ENCODE measurements at regions not wholly inside any gene's neighbourhood (a gene's known extent, or its start where the extent isn't known, plus 50 kb on each side); places are given as distances from the start of the nearest gene placed in this dataset.

DNA sequence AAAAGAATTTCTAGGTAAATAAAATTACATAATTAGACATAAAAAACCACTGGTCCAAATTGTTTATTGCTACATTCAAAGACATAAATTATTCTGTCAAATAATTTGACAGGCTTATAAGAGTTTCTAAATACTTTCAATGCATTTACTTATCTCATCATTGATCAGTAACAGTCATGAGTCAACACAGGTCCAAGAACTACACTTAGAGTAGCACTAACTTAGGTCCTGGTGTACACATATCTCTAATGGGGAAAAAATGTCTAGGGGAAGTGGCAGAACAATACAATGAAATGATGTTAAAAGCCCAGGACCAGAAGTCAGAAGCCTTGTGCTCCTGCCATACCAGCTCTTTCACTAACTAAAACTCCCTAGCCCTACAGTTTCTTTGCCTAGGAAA, 96.5 kb upstream of the SLCO6A1 start:
- Histone ChIP-seq H2BK12ac (ENCODE audit: low read depth, low read length) (no peak overlapping the region), H3K4ac (replicated peaks; ENCODE audit: insufficient read length, low read depth, low read length) (no peak overlapping the region), H4K5ac (ENCODE audit: insufficient read length, low read depth, low read length) (no peak overlapping the region), H3K79me1 (ENCODE audit: low read depth, low read length) (no peaks in the 10 kb centered on the region), H3K23me2 (ENCODE audit: low read depth, low read length) (no peaks in the 10 kb centered on the region), H2BK20ac (ENCODE audit: low read length) (no peak overlapping the region), H3K4me1 (replicated peaks in 1 of 4; ENCODE audit: control insufficient read depth in 3 of 4, insufficient read depth in 4 of 4, low read length in 3 of 4) (no peaks in the 10 kb centered on the region), H3K23ac (ENCODE audit: insufficient read length) (no peak overlapping the region), H3K27me3 (replicated peaks in 1 of 4; ENCODE audit: control insufficient read depth in 3 of 4, extremely low read depth in 1 of 4, insufficient read depth in 3 of 4, low read length in 3 of 4) (no peaks in the 10 kb centered on the region), H3K9me3 (ENCODE audit: insufficient read depth in 2 of 2, low read depth in 1 of 2, low read length in 1 of 2) (peaks cover 0 to 4% of the 10 kb centered on the region in 2 experiments; a peak in 1 of 4 replicates), H3K36me3 (ENCODE audit: control insufficient read depth in 2 of 4, insufficient read depth in 4 of 4, low read length in 3 of 4) (no peaks in the 10 kb centered on the region), H3K9ac (replicated peaks in 1 of 4; ENCODE audit: extremely low read depth in 1 of 4, low read depth in 3 of 4, low read length in 3 of 4) (no peak overlapping the region), H4K20me1 (replicated peaks in 1 of 2; ENCODE audit: control insufficient read depth in 1 of 2, insufficient read depth in 2 of 2, low read length in 2 of 2) (no peaks in the 10 kb centered on the region), H3K79me2 (ENCODE audit: control insufficient read depth in 1 of 2, insufficient read depth in 2 of 2, low read length in 2 of 2) (no peaks in the 10 kb centered on the region), H2AFZ (ENCODE audit: low read length) (no peak overlapping the region), H4K91ac (replicated peaks; ENCODE audit: insufficient read length, low read length) (no peak overlapping the region), H3K56ac (replicated peaks; ENCODE audit: insufficient read length, low read depth, low read length) (no peak overlapping the region), H3K4me2 (ENCODE audit: insufficient read depth in 1 of 2, low read depth in 2 of 2, low read length in 2 of 2) (no peak overlapping the region), H2AK5ac (ENCODE audit: low read depth, low read length) (no peak overlapping the region), H2BK15ac (ENCODE audit: low read length) (no peak overlapping the region), H2BK5ac (ENCODE audit: low read depth, low read length) (no peak overlapping the region), H3K27ac (ENCODE audit: low read depth, low read length) (no peak overlapping the region), H3K14ac (ENCODE audit: insufficient read length) (no peak overlapping the region), H4K8ac (ENCODE audit: extremely low read depth, insufficient read depth, low read length) (no peak overlapping the region), H2BK120ac (replicated peaks; ENCODE audit: low read depth, low read length) (no peak overlapping the region), H3K4me3 (ENCODE audit: extremely low read depth in 1 of 4, insufficient read depth in 2 of 4, low read depth in 3 of 4, low read length in 4 of 4) (no peak overlapping the region), H3K18ac (ENCODE audit: extremely low read depth, low read length) (no peak overlapping the region)
- FAIRE-seq (no peak), DNase-seq (ENCODE audit: low read depth in 1 of 2, low spot score in 2 of 2) (no peak)
- ChIA-PET CTCF (ENCODE audit: partially characterized antibody) (interaction anchor here (1.5 kb wide), 1 partner anchor 11 kb away, joined by 4 read pairs; no protein-coding TSS in a partner anchor), POLR2A (ENCODE audit: partially characterized antibody) (no interaction called here)
- TF ChIP-seq TBP (IDR thresholded peaks at IDR 0.05; ENCODE audit: low read depth, low read length): no peak
- TF ChIP-seq CEBPB (IDR thresholded peaks at IDR 0.05; ENCODE audit: low read depth, low read length): no peak
- TF ChIP-seq, protein P1, sequence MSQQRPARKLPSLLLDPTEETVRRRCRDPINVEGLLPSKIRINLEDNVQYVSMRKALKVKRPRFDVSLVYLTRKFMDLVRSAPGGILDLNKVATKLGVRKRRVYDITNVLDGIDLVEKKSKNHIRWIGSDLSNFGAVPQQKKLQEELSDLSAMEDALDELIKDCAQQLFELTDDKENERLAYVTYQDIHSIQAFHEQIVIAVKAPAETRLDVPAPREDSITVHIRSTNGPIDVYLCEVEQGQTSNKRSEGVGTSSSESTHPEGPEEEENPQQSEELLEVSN (IDR thresholded peaks at IDR 0.05): no peak
- TF ChIP-seq KDM1A (IDR thresholded peaks at IDR 0.05; ENCODE audit: borderline replicate concordance, low read length): no peak
- TF ChIP-seq, protein P2, sequence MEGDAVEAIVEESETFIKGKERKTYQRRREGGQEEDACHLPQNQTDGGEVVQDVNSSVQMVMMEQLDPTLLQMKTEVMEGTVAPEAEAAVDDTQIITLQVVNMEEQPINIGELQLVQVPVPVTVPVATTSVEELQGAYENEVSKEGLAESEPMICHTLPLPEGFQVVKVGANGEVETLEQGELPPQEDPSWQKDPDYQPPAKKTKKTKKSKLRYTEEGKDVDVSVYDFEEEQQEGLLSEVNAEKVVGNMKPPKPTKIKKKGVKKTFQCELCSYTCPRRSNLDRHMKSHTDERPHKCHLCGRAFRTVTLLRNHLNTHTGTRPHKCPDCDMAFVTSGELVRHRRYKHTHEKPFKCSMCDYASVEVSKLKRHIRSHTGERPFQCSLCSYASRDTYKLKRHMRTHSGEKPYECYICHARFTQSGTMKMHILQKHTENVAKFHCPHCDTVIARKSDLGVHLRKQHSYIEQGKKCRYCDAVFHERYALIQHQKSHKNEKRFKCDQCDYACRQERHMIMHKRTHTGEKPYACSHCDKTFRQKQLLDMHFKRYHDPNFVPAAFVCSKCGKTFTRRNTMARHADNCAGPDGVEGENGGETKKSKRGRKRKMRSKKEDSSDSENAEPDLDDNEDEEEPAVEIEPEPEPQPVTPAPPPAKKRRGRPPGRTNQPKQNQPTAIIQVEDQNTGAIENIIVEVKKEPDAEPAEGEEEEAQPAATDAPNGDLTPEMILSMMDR (IDR thresholded peaks at IDR 0.05; ENCODE audit: control extremely low read depth in 1 of 3, insufficient read depth in 1 of 3, low read depth in 1 of 3, low read length in 3 of 3): no peak
- TF ChIP-seq NRF1 (IDR thresholded peaks at IDR 0.05; ENCODE audit: low read depth, low read length): no peak
